Chondrocyte (in vitro differentiated cells): ENCODE measurements at regions not wholly inside any gene's neighbourhood (a gene's known extent, or its start where the extent isn't known, plus 50 kb on each side); places are given as distances from the start of the nearest gene placed in this dataset.

ENCODE experiments used
- DNase-seq: peaks from one replicate; pipeline ENCODE4 v3.0.0; 2021; ENCODE audit warnings: mixed read lengths, low spot score
- H3K27ac Mint-ChIP-seq: one replicate; pipeline ENCODE4 v1.8.0; 2021; ENCODE audit warnings: mild to moderate bottlenecking, moderate library complexity, mixed read lengths; ENCODE audit not compliant: unreplicated experiment
- H3K27me3 Mint-ChIP-seq: 2 replicates; pipeline ENCODE4 v1.8.0; 2021; ENCODE audit warnings: low read depth, mixed read lengths
- H3K36me3 Mint-ChIP-seq: 2 replicates; pipeline ENCODE4 v1.8.0; 2021; ENCODE audit warnings: low read depth, mixed read lengths
- H3K4me1 Mint-ChIP-seq: 2 replicates; pipeline ENCODE4 v1.8.0; 2021; ENCODE audit warnings: low read depth, mild to moderate bottlenecking, mixed read lengths
- H3K4me3 Mint-ChIP-seq: one replicate; pipeline ENCODE4 v1.8.0; 2021; ENCODE audit warnings: mild to moderate bottlenecking, moderate library complexity, mixed read lengths; ENCODE audit not compliant: unreplicated experiment
- H3K9me3 Mint-ChIP-seq: 2 replicates; pipeline ENCODE4 v1.8.0; 2021; ENCODE audit warnings: low read depth, mixed read lengths
- CTCF ChIP-seq: fragments of 200-600 bp; sonication (generic); IDR thresholded peaks from 2 replicates; pipeline ENCODE4 v1.5.0; 2021; ENCODE audit warnings: antibody characterized with exemption, mild to moderate bottlenecking, moderate library complexity

GRCh38 chr10:109106604-109107003, 816.7 kb downstream of the XPNPEP1 start:
- Mint-ChIP-seq H3K4me1 (no peaks in the 10 kb centered on the region), H3K27ac (no peak overlapping the region), H3K9me3 (no peaks in the 10 kb centered on the region), H3K27me3 (no peaks in the 10 kb centered on the region), H3K36me3 (no peaks in the 10 kb centered on the region), H3K4me3 (no peak overlapping the region)
- DNase-seq: no peak
- TF ChIP-seq CTCF: no peak

DNA sequence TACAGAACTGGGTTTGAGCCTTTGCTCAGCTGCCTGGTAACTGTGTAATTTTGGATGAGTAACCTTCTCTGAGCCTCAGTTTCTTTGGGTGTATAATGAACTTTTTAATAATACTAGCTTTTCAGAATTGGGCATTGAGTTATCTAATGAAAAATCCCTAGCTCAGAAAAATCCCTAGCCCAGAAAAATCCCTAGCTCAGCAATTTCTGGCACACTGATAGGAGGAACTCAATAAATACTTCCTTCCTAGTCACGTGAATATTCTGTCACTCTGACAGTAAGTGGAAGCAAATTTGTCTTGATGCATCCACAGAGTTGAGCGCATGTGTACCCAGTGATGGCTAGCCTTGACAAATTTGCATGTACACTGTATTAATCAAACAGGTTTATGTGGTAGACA, 817.6 kb downstream of the XPNPEP1 start:
- no peak overlapping the region for H3K27ac Mint-ChIP-seq
- no peaks in the 10 kb centered on the region for H3K27me3 Mint-ChIP-seq

DNA sequence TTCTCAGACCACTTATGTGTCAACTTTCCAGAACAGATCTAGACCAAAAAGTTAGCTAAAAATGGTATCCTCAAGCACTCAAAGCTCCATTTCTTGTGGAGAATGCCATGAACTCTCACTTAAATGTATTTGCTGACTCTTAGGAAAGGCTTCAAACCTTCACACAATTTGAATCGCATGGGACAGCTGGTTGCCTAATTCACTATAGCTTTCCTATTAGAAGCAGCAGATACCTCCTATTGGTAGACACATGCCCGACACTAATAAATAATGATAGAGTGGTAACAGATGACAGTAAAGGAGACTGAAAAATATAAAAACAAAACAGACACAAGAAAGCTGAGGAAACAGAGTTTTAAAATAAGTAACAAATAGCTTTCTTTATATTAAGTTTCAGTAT, 818.5 kb downstream of the XPNPEP1 start:
- H3K27ac Mint-ChIP-seq: no peak overlapping the region
- no peaks in the 10 kb centered on the region for H3K9me3 Mint-ChIP-seq
- H3K4me1 Mint-ChIP-seq: no peaks in the 10 kb centered on the region
- H3K4me3 Mint-ChIP-seq: no peak overlapping the region
- no peaks in the 10 kb centered on the region for H3K36me3 Mint-ChIP-seq
- TF ChIP-seq CTCF: no peak
- H3K27me3 Mint-ChIP-seq: no peaks in the 10 kb centered on the region
- no peak for DNase-seq

More for the DNA sequence above, 817.6 kb downstream of the XPNPEP1 start:
- Mint-ChIP-seq H3K9me3 (no peaks in the 10 kb centered on the region), H3K4me1 (no peaks in the 10 kb centered on the region), H3K4me3 (no peak overlapping the region), H3K36me3 (no peaks in the 10 kb centered on the region)
- no peak for TF ChIP-seq CTCF
- no peak for DNase-seq

DNA sequence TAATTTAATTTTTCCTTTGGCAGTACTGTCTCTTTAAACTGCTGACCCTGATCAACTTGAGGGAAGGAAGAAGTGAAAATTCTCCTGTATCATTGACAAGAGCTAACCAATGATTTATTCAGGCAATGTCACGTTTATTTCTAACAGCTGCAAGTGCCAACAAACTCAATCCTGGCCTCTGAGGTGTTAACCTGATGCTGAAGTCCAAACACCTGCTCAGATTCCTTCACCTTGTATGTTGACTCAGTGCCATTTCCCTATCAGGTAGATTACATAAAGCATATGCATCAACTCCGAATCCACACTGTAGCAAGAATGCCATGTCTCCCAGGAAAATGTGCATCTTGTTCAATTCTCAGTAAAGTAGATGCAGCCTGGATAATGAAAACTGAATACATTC, 820.0 kb downstream of the XPNPEP1 start:
- no peak for TF ChIP-seq CTCF
- H3K36me3 Mint-ChIP-seq: no peaks in the 10 kb centered on the region
- DNase-seq: no peak
- H3K27ac Mint-ChIP-seq: no peak overlapping the region
- H3K27me3 Mint-ChIP-seq: no peaks in the 10 kb centered on the region
- no peak overlapping the region for H3K4me3 Mint-ChIP-seq
- H3K4me1 Mint-ChIP-seq: no peaks in the 10 kb centered on the region
- no peaks in the 10 kb centered on the region for H3K9me3 Mint-ChIP-seq

DNA sequence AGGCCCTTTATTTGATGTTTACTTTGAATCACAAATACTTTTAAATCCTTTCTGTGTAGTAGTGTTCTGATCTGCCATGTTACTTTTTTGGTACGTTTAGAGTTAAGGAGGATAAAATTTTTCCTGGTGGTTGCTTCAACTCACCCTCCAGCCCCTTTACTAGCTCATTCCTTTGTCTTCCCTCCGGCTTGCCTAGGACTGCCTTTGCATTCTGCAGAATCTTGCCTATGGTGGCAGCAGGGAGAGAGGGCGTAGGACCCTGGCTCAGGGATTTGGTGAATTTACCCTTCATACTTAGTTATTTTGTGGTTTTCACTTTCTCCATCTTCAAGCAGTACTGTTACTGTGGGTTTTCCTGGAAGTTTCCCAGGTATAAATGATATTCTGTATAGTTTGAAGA, 833.5 kb downstream of the XPNPEP1 start:
- no peak overlapping the region for H3K27ac Mint-ChIP-seq
- H3K9me3 Mint-ChIP-seq: peaks cover 2% of the 10 kb centered on the region
- H3K4me3 Mint-ChIP-seq: no peak overlapping the region
- H3K27me3 Mint-ChIP-seq: no peaks in the 10 kb centered on the region
- TF ChIP-seq CTCF: no peak
- no peak for DNase-seq
- H3K4me1 Mint-ChIP-seq: no peaks in the 10 kb centered on the region
- no peaks in the 10 kb centered on the region for H3K36me3 Mint-ChIP-seq
